ENCODE measurements at regions not wholly inside any gene's neighbourhood (a gene's known extent, or its start where the extent isn't known, plus 50 kb on each side); places are given as distances from the start of the nearest gene placed in this dataset.

DNA sequence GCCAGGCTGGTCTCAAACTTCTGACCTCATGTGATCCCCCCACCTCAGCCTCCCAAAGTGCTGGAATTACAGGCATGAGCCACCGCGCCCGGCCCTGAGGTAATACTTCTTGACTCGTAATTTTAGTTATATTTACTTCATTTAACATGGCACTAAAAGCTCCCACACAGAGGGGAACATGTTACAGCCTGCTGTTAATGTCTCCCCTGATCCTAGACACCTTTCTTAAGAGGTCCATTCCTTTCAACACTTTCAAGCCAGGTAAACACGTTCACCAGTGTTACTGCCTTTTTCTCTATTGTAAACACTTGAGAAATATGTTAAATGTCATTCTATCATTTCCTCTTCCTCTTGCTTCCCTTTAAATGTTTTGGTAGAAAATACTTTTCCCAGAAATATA is 161.4 kb downstream of the METTL4 start:
- no peak for DNase-seq

DNA sequence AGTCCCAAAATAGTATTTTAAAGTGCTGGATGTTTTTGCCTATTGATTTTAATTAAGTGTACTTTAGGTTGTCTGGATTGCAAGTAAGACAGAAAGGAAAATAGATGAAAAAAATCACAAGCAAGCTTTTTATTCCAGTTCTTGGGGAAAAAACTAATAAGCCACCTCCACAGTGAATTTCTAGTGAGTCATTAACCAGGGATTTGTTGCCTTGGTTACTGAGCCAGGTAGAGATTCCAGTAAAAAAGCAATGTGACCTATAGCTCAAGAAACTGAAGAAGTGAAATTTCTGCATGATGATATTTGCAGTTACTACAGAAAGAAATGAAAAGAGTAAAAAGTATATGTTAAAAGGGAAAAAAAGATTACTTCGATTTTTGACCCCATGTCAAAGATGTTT is 160.6 kb downstream of the METTL4 start:
- DNase-seq, result no peak

DNA sequence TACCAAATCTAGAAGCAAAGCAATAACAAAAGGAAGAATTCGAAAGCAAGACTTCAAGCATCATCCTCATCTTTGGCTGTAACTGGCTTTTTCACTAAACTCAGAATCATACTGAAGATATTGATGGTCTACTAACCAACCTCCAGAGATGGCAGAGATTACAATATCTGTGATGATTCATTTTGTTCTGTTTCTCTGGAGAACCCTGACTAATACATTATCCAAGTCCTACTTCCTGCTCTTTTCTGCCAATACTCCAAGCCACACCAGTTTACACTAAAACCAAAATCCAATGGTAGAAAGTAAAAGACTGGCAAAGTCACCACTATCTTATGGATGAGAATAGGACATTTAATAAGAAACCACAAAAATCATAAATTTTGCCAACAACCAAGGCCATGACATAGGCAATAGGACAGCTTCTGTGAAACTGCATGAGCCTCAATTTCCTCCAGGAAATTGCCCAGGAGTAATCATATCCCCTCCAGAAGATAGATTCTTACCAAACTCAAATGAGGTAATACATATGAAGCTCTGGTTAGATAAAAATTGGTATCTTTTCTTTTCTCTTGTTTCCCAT is 159.8 kb downstream of the METTL4 start:
- no peak for DNase-seq

DNA sequence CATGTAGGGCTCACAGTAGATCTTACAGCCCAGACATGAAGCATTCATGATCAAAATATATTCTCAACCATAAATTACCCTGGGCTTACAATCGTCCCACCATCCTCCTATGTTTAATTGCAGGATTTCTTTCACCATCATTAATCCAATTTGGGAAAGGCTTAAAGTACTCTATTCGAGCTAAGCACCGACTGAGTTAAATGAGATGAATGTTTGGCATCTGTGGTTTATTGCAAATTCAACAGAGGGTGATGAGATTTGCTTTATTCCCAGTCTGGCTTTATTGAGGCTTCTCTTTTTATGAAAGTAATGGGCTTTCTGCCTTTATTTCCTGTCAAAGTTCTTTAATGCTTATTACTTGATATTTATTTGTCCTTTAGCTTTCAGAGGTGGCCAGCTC is 159.0 kb downstream of the METTL4 start:
- DNase-seq, result no peak

DNA sequence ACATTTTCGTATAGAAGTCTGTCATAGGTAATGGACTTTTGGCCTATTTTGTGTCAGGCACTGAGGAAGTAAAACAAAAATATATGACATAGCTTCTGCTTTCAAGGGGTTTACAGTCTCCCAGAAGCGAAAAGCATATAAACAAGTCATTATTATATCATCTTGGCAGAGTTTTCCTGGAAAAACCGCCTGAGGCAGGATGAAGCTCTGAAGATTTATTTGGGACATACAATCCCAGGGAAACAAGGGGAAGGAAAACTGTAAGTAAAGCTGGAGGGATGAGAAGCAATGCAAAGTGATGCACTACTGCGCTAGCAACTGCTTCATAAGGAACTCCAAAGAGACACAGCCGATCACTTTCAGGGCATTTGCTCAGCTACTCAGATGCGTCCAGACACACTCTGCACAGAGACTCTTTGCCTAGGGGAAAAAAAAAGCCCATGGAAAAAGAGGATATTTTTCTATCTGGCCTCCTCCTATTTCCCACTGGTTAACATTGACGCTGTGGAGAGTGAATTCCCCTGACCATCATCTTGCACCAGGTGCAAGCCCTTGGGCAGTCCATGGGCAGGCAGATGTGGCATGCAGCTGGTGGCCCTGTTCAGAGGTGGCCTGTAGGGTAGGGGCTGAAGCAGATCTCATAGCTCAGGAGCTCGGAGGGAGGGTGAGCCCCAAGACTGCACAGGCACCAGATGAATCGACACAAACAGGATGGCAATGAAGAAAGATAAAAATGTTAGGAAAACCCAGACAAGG is 158.1 kb downstream of the METTL4 start:
- DNase-seq, result no peak

DNA sequence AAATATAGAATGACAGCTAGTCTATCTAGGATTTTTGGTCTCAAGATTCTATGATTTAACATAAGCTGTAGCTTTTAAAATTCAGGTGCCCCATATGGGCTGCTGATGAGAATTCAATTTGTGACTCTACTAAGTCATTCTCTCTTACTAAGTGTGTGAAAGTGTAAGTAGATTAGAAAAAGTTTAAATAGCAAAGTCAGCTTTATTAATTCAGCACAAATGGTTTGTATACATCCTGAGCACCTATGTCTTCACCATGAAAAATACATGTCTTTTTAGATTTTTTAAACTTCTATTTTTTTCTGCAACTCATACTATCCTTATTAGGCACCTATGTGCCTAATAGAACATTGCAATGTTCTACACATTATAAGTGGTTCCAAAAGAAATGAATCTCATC is 157.1 kb downstream of the METTL4 start:
- DNase-seq, result no peak

DNA sequence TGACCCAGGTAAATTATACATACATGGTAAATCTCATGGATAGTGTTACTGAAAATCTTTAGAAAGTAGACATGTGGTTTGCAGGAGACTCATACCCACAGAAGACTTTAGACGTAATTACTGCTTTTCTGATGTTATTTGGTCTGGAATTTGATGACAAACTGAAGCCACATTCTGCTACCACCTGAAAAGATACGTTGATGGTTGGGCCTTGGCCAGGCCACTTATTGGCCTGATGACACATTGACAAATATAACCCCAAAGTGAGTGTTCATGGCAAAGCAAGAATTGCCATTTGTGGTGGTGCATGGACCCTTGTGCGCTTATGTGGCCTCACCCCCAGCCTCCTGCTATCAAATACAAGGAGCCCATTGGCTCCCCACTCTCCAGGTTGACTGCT is 155.6 kb downstream of the METTL4 start:
- no peak for DNase-seq

DNA sequence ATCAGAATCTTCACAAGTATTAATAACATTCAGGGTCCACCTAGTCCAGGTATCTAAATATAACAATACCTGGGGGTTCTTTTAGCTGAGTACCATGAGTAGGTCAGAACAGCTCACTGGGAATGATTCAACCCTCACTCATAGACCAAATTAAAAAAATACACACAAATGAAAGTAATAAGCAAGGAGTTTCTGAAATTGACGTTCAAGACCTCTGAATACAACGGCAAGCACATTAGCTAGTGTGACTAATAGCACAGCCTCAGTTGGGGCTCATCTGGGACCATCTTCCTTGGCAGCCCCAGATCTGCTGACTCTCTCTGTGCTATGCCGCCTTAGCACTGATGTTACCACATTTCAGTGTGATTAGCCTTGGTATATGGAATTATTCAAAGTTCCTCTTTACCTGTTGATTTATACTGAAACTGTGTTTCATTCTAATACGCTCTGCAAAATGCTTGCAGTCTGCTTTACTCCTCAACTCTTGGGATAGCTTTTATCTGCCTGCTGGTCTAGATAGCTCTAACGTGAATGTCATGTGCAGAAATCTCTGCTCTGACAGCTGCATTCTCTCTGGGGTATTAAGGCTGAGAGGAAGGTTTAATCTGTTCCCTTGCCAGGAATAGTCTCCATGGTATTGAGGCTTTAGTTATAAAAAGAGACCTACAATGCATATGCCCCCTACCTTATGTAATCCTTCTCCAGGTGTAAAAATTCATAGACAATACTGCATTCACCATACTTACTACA is 153.3 kb downstream of the METTL4 start:
- DNase-seq, result no peak

DNA sequence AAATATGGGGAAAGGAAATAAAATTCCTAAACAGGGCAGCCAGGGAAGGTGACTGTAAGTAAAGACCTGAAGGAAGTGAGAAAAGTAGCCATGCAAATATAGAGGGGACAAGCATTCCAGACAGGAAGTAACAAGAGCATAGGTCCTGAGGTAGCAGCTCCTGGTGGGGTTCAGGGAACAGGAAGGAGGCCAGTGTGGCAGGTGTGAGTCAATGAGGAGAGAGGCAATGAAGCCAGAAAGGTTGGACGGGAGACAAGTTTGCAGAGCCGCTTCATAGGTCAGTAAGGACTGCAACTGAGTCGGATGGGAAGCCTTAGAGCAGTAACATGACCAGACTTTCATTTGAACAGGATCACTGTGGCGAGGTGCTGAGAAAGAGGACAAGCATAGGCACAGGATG is 150.9 kb downstream of the METTL4 start:
- no peak for DNase-seq

DNA sequence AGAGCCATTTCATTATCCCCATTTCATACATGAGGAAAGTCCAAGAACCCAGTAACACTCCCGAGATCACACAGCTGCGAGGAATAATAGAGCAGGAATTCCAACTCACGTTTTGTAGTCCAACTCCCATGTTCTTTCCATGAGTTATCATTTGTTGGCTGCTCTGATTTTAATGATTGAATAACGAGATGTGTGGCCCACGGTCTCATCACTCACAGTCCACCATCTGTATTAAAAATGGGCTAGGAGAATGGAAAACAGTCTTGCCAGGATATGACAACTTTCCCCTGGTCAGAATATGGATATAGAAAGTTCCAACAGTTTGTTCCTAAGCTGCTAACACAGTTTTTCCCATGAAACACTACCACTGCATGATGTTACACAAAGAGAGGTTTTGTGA is 147.5 kb downstream of the METTL4 start:
- DNase-seq, result no peak

DNA sequence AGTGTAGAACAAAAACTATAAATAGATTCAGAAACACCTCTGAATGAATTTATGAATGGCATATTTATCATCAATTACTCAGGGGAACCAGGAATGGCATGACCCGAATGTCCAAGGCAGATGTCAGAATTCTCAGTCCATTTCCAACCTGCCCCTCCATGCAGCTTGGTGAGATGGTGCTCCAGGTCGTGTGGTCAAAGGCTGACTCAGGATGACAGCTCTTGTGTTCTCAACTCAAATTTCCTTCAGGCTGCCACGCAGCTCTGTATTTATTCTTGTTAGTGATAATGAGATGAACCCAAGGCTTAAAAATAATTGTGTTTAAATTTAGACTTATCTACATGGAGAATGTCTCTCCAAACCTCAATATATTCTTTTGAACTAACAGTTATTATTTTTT is 146.9 kb downstream of the METTL4 start:
- no peak for DNase-seq

DNA sequence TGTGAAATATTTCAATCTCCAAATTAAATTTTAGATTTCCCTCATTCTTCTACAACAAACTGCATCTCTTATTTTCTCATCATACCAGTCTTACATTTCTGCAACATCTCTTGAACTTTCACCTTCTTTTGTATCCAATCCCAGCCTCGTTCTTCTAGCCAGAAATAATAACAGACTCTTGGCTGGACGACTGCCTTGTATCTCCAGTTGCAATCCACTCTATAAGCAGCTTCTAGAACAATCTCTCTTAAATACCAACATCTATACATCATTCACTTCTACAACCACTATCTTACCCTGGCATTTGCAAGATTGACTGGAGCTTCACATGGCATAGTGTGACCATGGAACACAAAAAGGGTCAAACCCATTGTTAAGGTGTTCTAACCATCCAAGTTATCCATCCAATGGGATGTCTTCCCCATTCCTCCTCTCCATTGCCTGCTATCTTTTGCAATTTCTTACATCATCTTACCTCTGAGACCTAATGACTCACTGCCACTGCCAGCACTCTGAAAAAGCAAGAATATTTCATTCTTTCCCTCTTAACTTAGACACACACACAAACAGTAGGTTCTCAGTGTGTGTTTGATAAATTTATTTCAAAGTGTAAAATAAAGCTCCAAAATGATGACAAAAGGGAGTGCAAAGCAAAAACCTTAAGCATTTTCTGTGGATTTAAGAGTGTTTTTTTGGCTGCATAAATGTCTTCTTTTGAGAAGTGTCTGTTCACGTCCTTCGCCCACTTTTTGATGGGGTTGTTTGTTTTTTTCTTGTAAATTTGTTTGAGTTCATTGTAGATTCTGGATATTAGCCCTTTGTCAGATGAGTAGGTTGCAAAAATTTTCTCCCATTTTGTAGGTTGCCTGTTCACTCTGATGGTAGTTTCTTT is 145.6 kb downstream of the METTL4 start:
- no peak for DNase-seq

DNA sequence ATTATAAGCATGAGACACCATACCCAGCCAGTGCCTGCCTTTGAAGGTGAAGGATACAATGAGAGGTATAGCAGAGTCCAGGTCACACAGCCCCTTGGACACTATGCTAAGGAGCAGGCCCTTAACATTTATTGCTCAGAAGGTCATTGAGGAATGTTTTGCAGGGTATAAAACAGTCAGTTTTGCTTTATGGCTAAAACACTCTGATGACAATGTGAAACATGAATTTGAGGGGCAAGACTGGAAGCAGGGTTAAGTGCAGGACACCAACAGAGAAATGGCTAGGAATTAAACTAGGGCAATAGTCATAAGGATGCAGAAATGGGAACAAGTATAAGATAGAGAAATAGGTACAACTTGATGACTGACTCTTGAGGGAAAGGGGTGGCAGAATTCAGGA is 141.1 kb downstream of the METTL4 start:
- DNase-seq, result no peak

DNA sequence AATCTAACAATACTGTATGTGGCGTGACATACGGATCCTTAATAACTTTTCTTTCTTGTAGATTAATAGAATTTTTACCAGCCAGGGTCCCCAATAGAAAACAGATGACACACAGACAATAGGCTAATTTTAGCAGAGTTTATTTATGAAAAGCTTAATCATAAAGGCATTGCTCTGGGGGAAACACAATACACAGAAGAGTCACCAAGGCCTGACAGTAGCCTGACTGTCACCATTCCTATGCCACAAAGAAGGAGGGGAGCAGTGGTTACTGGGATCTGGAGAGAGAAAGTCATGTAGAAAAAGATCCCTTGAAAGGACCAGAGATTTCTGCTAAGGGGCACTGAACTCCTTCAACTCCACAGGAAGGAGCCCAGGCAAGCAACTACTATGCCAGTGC is 139.5 kb downstream of the METTL4 start:
- DNase-seq, result no peak

DNA sequence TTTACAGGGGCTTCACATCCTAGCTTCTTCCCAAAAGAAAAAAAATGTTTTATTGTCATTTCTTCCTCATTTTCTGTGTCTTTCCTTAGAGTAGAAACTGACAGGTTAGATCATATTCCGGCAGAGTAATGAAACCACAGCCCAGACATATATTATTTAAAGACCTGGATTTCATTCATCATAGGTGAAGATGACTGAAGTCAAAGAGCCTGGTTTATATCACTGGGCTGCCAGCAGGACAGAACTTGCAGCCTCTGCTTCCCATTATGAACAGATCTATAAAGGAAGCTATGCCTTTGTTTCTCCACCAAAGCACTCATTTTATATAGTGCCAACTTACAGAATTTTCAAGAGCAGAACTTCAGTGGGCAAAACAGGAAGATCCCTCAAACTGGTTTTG is 137.9 kb downstream of the METTL4 start:
- DNase-seq, result no peak

DNA sequence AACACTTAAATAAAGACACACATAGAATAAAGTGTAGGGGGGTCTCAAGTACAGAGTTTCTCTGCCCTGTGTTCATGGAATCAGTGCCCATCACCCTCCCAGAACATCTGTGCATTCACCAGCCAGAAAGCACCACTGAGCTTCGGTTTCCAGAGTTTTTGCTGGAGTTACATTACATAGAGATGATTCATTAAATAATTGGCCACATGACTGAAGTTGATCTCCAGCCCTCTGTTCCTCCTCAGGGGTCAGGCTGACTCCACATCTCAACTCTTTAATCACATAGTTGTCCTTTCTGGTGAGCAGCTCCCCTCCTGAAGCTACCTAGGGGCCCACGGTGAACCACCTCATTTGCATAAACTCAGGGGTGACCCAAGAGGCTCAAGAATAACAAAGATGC is 129.8 kb downstream of the METTL4 start:
- DNase-seq, result no peak

DNA sequence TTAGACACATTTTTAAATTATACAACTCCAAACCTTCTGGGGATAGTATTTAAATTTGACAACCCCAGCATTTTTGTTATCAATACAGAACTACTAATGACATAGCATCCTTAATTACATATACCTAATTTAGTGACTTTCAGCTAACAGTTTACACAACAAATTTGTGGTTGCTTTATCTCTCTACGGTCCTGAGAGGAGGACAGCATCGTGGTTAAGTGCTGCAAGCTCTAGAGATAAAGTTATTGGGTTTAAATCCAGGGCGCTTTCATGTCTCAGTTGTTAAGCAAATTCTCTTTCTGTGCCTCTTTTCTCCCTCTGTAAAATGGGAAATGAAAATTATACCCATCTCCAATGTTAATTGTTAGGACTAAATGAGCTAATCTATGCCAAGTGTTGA is 129.3 kb downstream of the METTL4 start:
- no peak for DNase-seq

DNA sequence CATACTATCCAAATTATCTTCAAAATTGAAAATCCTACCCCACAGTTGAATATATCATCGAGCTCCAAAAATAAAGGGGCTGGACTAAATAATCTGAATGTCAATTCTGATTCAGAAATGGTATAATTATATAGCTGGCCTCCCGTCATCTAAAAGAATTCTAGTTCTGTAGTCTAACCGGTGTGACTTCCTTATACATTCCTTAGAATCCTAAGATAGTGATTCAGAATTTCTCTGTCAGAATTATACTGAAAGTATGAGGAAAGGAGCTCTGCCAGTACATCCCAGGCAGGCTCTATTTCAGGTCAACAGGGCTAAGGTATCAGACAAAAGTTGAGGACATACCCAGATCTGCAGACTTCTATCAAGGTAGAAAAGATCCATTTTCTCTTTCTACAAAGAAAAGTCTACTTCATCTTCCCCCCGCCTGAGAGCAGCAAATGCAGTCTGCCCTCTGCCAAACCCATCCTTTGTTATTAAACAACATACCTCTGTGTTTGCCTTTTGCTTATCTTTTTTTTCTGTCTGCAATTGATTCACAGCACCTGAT is 128.5 kb downstream of the METTL4 start:
- DNase-seq, result no peak

DNA sequence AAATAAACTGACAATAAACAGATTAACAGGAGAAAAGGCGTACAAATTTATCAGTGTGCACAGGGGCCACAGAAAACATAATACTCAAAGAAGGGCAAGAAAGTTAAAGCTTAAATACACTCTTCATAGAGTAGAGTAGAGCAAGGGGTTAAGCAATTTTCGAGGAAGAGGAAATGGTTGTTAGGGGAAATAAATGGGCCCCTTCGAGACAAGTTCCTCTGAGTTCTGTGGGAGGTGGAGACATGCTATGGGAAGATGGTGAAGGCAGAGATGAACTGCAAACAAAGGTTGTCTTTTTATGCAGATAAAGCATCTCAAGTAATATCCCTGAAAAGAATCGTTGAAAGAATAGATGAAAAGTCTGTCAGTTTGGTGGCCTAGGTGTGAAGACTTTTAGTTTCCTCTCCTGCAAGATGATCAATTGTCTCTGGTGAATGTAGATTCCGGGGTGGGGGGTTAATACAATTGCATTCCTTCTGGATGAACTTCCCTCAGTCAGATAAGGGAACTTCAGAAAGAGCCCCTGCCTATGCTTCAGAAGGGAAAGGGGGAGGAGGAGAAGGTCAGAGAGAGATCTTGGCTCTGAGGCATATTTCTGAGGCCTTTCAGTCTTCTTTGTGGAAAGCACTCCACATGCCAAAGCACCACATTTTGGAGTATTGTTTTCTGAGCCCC is 127.0 kb downstream of the METTL4 start:
- no peak for DNase-seq

DNA sequence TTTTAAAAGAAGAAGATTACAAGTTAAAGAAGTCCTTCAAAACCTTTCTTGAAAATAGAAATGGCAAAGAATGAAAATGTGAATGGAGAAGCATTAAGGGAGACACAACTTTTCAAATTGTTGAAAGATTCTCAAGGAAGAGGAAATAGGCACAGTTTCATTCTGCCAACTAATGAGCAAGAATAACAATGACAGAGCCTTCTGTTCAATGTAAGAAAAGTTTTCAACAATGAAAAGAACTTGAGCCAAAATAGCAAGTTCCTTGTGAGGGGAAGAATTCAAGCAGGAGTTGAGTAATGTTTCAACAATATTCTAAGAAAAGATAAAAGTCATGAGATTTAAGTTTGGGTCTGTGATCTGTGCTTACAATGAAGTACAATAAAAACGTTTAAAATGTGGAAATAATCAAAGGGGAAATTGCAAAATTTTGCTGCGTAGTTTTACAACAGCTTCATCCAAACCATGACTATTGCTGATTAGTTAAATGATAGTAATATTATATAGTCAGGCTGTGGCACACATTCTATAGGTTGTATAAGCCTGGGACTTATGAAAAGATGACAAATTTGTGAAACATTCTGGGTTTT is 122.6 kb downstream of the METTL4 start:
- no peak for DNase-seq

DNA sequence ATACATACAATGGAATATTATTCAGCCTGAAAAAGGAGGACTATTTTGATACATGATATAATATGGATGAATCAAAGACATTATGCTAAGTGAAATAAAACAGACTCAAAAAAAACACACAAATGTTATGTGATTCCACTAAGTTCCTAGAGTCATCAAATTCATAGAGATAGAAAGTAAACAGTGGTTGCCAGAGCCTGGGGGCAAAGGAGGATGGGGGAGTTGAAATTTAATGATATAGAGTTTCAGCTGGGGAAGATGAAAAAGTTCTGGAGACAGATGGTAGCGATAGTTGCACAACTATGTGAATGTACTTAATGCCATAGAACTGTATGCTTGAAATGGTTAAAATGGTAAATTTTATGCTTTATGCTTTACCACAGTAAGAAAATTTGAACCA is 119.7 kb downstream of the METTL4 start:
- no peak for DNase-seq

DNA sequence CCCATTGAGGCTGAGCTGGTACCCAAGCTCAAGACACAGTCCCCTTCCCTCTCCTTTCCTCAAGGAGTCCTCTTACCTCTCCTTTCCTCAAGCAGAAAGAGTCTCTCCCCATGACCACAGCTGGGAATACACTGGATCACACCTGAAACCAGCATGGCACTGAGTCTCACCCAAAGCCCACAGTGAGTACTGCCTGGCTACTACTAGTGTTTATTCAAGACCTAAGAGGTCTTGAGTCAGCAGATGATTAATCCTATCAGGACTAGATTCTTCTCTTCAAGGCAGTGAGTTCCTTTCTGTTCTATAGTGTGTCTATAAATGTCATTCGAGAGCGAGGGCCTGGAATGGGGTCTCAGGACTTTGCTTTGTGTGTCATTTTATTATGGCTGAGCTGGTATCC is 111.4 kb downstream of the METTL4 start:
- DNase-seq, result no peak

Measured in NCI-H1436 (cell line).